H1 (cell line): ENCODE measurements at regions not wholly inside any gene's neighbourhood (a gene's known extent, or its start where the extent isn't known, plus 50 kb on each side); places are given as distances from the start of the nearest gene placed in this dataset.

Experiments used
- CTCF ChIA-PET: fragments of 300-600 bp; sonication (Branson Sonifier 250); formaldehyde crosslinking; loops from one replicate; lab custom pipeline; 2021; ENCODE audit not compliant: partially characterized antibody; lab: Charles Lee
- POLR2A ChIA-PET: fragments of 300-600 bp; sonication (Branson Sonifier 250); formaldehyde crosslinking; loops from one replicate; lab custom pipeline; 2021; ENCODE audit warnings: inconsistent platforms; ENCODE audit not compliant: partially characterized antibody; lab: Charles Lee
- DNase-seq, 2 experiments: peaks; one replicate each; pipeline versions ENCODE4 v3.0.0 to v3.0.0-alpha.2; 2010 to 2022; ENCODE audit warnings: low spot score in 2 of 2, low read depth in 1 of 2, mixed read lengths in 1 of 2
- FAIRE-seq: peaks from 2 replicates; lab custom pipeline; 2011; peaks lifted over from hg19 to GRCh38; lab: Jason Lieb, UNC
- H2AFZ ChIP-seq: 2 replicates; pipeline ENCODE4 v1.8.1; 2012; ENCODE audit warnings: low read length, inconsistent platforms
- H2AK5ac ChIP-seq: 2 replicates; pipeline ENCODE4 v1.6.1; 2013; ENCODE audit warnings: low read depth, low read length
- H2BK120ac ChIP-seq: replicated peaks from 2 replicates; pipeline ENCODE3; 2013; ENCODE audit warnings: low read depth, low read length, inconsistent platforms
- H2BK12ac ChIP-seq: 2 replicates; pipeline ENCODE4 v1.6.1; 2013; ENCODE audit warnings: low read depth, low read length
- H2BK15ac ChIP-seq: 2 replicates; pipeline ENCODE4 v1.6.1; 2013; ENCODE audit warnings: low read length
- H2BK20ac ChIP-seq: 2 replicates; pipeline ENCODE4 v1.6.1; 2013; ENCODE audit warnings: low read length
- H2BK5ac ChIP-seq: 2 replicates; pipeline ENCODE4 v1.6.1; 2013; ENCODE audit warnings: low read depth, low read length
- H3K14ac ChIP-seq: 2 replicates; pipeline ENCODE4 v1.6.1; 2013; ENCODE audit warnings: inconsistent platforms; ENCODE audit not compliant: insufficient read length
- H3K18ac ChIP-seq: 2 replicates; pipeline ENCODE4 v1.6.1; 2013; ENCODE audit warnings: low read length; ENCODE audit errors: extremely low read depth
- H3K23ac ChIP-seq: 2 replicates; pipeline ENCODE4 v1.6.1; 2013; ENCODE audit warnings: inconsistent platforms; ENCODE audit not compliant: insufficient read length
- H3K23me2 ChIP-seq: 2 replicates; pipeline ENCODE4 v1.6.1; 2013; ENCODE audit warnings: low read depth, low read length
- H3K27ac ChIP-seq: 2 replicates; pipeline ENCODE4 v1.6.1; 2011; ENCODE audit warnings: low read depth, low read length, inconsistent platforms
- H3K27me3 ChIP-seq, 4 experiments: replicated peaks in 1 of 4; 1 replicate in 1 of 4; 2 replicates in 3 of 4; pipeline versions ENCODE4 v1.6.1 to v1.8.1; 2011 to 2013; ENCODE audit warnings: low read length in 3 of 4, mild to moderate bottlenecking in 3 of 4, inconsistent platforms in 2 of 4, mixed read lengths in 2 of 4, moderate library complexity in 1 of 4; ENCODE audit not compliant: control insufficient read depth in 3 of 4, insufficient read depth in 3 of 4; ENCODE audit errors: extremely low read depth in 1 of 4
- H3K36me3 ChIP-seq, 4 experiments: 2 replicates each; pipeline versions ENCODE4 v1.6.1 to v1.8.1; 2011 to 2013; ENCODE audit warnings: mild to moderate bottlenecking in 4 of 4, low read length in 3 of 4, moderate library complexity in 2 of 4, control low read depth in 1 of 4, inconsistent platforms in 1 of 4; ENCODE audit not compliant: insufficient read depth in 4 of 4, control insufficient read depth in 2 of 4
- H3K4ac ChIP-seq: replicated peaks from 2 replicates; pipeline ENCODE3; 2013; ENCODE audit warnings: low read length, low read depth, mixed read lengths, inconsistent platforms; ENCODE audit not compliant: insufficient read length
- H3K4me1 ChIP-seq, 4 experiments: replicated peaks in 1 of 4; 1 replicate in 1 of 4; 2 replicates in 3 of 4; pipeline versions ENCODE4 v1.6.1 to v1.8.1; 2011 to 2013; ENCODE audit warnings: low read length in 3 of 4, inconsistent platforms in 2 of 4, mixed read lengths in 1 of 4; ENCODE audit not compliant: insufficient read depth in 4 of 4, control insufficient read depth in 3 of 4
- H3K4me2 ChIP-seq, 2 experiments: 2 replicates each; pipeline versions ENCODE4 v1.6.1 to v1.8.1; 2011 to 2013; ENCODE audit warnings: low read depth in 2 of 2, low read length in 2 of 2, control low read depth in 1 of 2, inconsistent platforms in 1 of 2, mild to moderate bottlenecking in 1 of 2; ENCODE audit not compliant: insufficient read depth in 1 of 2
- H3K4me3 ChIP-seq, 4 experiments: fragments of 200-600, 300-600 bp in 1 of 4; sonication (generic), shearing (Covaris generic), sonication (Bioruptor Twin) in 1 of 4; 2 replicates each; pipeline versions ENCODE4 v1.5.1 to v1.8.1; 2011 to 2016; ENCODE audit warnings: low read length in 4 of 4, low read depth in 3 of 4, control low read depth in 2 of 4, inconsistent platforms in 2 of 4, mild to moderate bottlenecking in 2 of 4, mixed read lengths in 1 of 4, moderate library complexity in 1 of 4; ENCODE audit not compliant: insufficient read depth in 2 of 4; ENCODE audit errors: extremely low read depth in 1 of 4
- H3K56ac ChIP-seq: replicated peaks from 2 replicates; pipeline ENCODE3; 2013; ENCODE audit warnings: low read depth, mild to moderate bottlenecking, mixed read lengths, low read length, inconsistent platforms; ENCODE audit not compliant: insufficient read length
- H3K79me1 ChIP-seq: 2 replicates; pipeline ENCODE4 v1.6.1; 2013; ENCODE audit warnings: low read depth, low read length, control low read depth
- H3K79me2 ChIP-seq, 2 experiments: 2 replicates each; pipeline versions ENCODE4 v1.6.1 to v1.8.1; 2012 to 2013; ENCODE audit warnings: low read length in 2 of 2, mild to moderate bottlenecking in 2 of 2, inconsistent platforms in 1 of 2; ENCODE audit not compliant: insufficient read depth in 2 of 2, control insufficient read depth in 1 of 2
- H3K9ac ChIP-seq, 4 experiments: replicated peaks in 1 of 4; 1 replicate in 1 of 4; 2 replicates in 3 of 4; pipeline versions ENCODE4 v1.6.1 to v1.8.1; 2011 to 2013; ENCODE audit warnings: low read depth in 3 of 4, low read length in 3 of 4, control low read depth in 2 of 4, mild to moderate bottlenecking in 2 of 4, moderate library complexity in 2 of 4, inconsistent platforms in 1 of 4; ENCODE audit errors: extremely low read depth in 1 of 4
- H3K9me3 ChIP-seq, 2 experiments: 2 replicates each; pipeline versions ENCODE4 v1.6.1 to v1.8.1; 2012 to 2013; ENCODE audit warnings: mild to moderate bottlenecking in 2 of 2, moderate library complexity in 2 of 2, control low read depth in 1 of 2, inconsistent platforms in 1 of 2, low read depth in 1 of 2, low read length in 1 of 2, mixed read lengths in 1 of 2; ENCODE audit not compliant: insufficient read depth in 2 of 2
- H4K20me1 ChIP-seq, 2 experiments: replicated peaks in 1 of 2; 2 replicates each; pipeline versions ENCODE3 to v1.8.1; 2011 to 2013; ENCODE audit warnings: inconsistent platforms in 2 of 2, low read length in 2 of 2, mild to moderate bottlenecking in 1 of 2; ENCODE audit not compliant: insufficient read depth in 2 of 2, control insufficient read depth in 1 of 2
- H4K5ac ChIP-seq: 2 replicates; pipeline ENCODE4 v1.6.1; 2013; ENCODE audit warnings: low read length, low read depth, mixed read lengths, inconsistent platforms; ENCODE audit not compliant: insufficient read length
- H4K8ac ChIP-seq: 2 replicates; pipeline ENCODE4 v1.8.0; 2013; ENCODE audit warnings: mild to moderate bottlenecking, moderate library complexity, low read length, inconsistent platforms; ENCODE audit not compliant: insufficient read depth; ENCODE audit errors: extremely low read depth
- H4K91ac ChIP-seq: replicated peaks from 2 replicates; pipeline ENCODE3; 2013; ENCODE audit warnings: low read length, mixed read lengths, inconsistent platforms; ENCODE audit not compliant: insufficient read length
- POU5F1 ChIP-seq: IDR thresholded peaks from 2 replicates; pipeline ENCODE4 v1.6.1; 2011; ENCODE audit warnings: low read depth, mild to moderate bottlenecking, low read length, moderate library complexity
- TBP ChIP-seq: IDR thresholded peaks from 2 replicates; pipeline ENCODE4 v1.6.1; 2011; ENCODE audit warnings: low read depth, low read length, improper control_type of control experiment
- ZNF274 ChIP-seq: IDR thresholded peaks from 2 replicates; pipeline ENCODE4 v1.7.0; 2012; ENCODE audit warnings: low read length, borderline replicate concordance; ENCODE audit errors: extremely low read depth
- WGBS, 2 experiments: shearing (Covaris generic) in 1 of 2; methylation state at CpG; one replicate each; pipeline versions ENCODE4 v1.1.6 to v1.1.7; 2013 to 2015; ENCODE audit warnings: low lambda C conversion rate in 2 of 2, mixed read lengths in 2 of 2, inconsistent platforms in 1 of 2, low coverage in 1 of 2, missing lambda C conversion rate in 1 of 2; ENCODE audit not compliant: insufficient replicate concordance in 2 of 2, insufficient coverage in 1 of 2, insufficient read length in 1 of 2; ENCODE audit errors: extremely low coverage in 1 of 2, missing lambda C conversion rate in 1 of 2; 5-methylcytosine and 5-hydroxymethylcytosine counted together
- TF ChIP-seq, protein P1 (sequence below): IDR thresholded peaks from 2 replicates; pipeline ENCODE4 v1.6.1; 2012; ENCODE audit warnings: inconsistent platforms
- TF ChIP-seq, protein P2 (sequence below): IDR thresholded peaks from 2 replicates; pipeline ENCODE4 v1.6.1; 2011; ENCODE audit warnings: low read length, improper control_type of control experiment
- TF ChIP-seq, protein P3 (sequence below): IDR thresholded peaks from 2 replicates; pipeline ENCODE4 v1.6.1; 2012; ENCODE audit warnings: low read length, inconsistent platforms

DNA sequence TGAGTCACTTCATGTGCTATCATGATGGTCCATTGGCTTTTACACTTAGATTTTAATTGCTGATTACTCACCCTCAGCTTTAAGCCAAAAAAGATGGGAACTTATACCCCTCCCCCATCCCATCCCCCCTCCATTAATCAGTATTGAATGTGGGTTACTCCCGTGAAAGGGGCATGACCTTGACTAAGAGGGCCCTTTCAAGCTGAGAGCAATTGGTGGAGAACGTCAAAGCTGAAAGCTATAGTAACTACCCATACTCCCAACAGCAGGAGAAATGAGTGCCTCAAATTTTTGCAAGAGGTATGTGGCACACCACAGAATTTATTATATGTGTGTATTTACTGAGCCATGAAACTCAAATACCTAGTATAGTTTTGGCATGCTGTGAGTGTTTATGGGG, 99.7 kb upstream of the CDH8 start:
- no peak overlapping the region for H3K18ac ChIP-seq
- no peaks in the 10 kb centered on the region for H3K23me2 ChIP-seq
- ChIA-PET CTCF (no interaction called here), POLR2A (no interaction called here)
- H3K79me1 ChIP-seq = no peaks in the 10 kb centered on the region
- H4K8ac ChIP-seq = no peak overlapping the region
- no peak overlapping the region for H2AFZ ChIP-seq
- FAIRE-seq (no peak), DNase-seq (no peak)
- H2BK15ac ChIP-seq = no peak overlapping the region
- H4K5ac ChIP-seq = no peak overlapping the region
- peaks cover 17 to 18% of the 10 kb centered on the region in 2 experiments for H3K9me3 ChIP-seq
- WGBS, 2 experiments = 92% methylated on average over 2 of the region's 2 CpGs; no CpG with 5 or more reads in 1 of the 2 experiments
- no peak overlapping the region for H2AK5ac ChIP-seq
- no peak overlapping the region for H2BK12ac ChIP-seq
- no peak overlapping the region for H3K27ac ChIP-seq
- H3K9ac ChIP-seq = no peak overlapping the region
- no peaks in the 10 kb centered on the region; a peak in 1 of 8 replicates for H3K36me3 ChIP-seq
- no peak overlapping the region for H3K56ac ChIP-seq
- no peak overlapping the region for H3K4ac ChIP-seq
- H3K27me3 ChIP-seq = no peaks in the 10 kb centered on the region
- no peak overlapping the region for H3K14ac ChIP-seq
- TF ChIP-seq, protein P1, sequence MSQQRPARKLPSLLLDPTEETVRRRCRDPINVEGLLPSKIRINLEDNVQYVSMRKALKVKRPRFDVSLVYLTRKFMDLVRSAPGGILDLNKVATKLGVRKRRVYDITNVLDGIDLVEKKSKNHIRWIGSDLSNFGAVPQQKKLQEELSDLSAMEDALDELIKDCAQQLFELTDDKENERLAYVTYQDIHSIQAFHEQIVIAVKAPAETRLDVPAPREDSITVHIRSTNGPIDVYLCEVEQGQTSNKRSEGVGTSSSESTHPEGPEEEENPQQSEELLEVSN = no peak
- TF ChIP-seq, protein P2, sequence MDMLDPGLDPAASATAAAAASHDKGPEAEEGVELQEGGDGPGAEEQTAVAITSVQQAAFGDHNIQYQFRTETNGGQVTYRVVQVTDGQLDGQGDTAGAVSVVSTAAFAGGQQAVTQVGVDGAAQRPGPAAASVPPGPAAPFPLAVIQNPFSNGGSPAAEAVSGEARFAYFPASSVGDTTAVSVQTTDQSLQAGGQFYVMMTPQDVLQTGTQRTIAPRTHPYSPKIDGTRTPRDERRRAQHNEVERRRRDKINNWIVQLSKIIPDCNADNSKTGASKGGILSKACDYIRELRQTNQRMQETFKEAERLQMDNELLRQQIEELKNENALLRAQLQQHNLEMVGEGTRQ = no peak
- no peak for TF ChIP-seq POU5F1
- TF ChIP-seq, protein P3, sequence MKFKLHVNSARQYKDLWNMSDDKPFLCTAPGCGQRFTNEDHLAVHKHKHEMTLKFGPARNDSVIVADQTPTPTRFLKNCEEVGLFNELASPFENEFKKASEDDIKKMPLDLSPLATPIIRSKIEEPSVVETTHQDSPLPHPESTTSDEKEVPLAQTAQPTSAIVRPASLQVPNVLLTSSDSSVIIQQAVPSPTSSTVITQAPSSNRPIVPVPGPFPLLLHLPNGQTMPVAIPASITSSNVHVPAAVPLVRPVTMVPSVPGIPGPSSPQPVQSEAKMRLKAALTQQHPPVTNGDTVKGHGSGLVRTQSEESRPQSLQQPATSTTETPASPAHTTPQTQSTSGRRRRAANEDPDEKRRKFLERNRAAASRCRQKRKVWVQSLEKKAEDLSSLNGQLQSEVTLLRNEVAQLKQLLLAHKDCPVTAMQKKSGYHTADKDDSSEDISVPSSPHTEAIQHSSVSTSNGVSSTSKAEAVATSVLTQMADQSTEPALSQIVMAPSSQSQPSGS = no peak
- TF ChIP-seq TBP = no peak
- TF ChIP-seq ZNF274 = no peak
- H3K4me2 ChIP-seq = no peak overlapping the region
- no peak overlapping the region for H2BK5ac ChIP-seq
- H3K4me1 ChIP-seq = no peaks in the 10 kb centered on the region
- H3K23ac ChIP-seq = no peak overlapping the region
- H3K4me3 ChIP-seq = no peak overlapping the region
- H2BK120ac ChIP-seq = no peak overlapping the region
- H4K20me1 ChIP-seq = no peaks in the 10 kb centered on the region
- H4K91ac ChIP-seq = no peak overlapping the region
- H3K79me2 ChIP-seq = no peaks in the 10 kb centered on the region
- no peak overlapping the region for H2BK20ac ChIP-seq
